Subcutaneous abdominal adipose tissue (tissue), 5 donors: ENCODE measurements at regions not wholly inside any gene's neighbourhood (a gene's known extent, or its start where the extent isn't known, plus 50 kb on each side); places are given as distances from the start of the nearest gene placed in this dataset.

ENCODE experiments used
- H3K27ac ChIP-seq: one replicate; pipeline ENCODE4 v1.7.0; 2013; ENCODE audit warnings: low read depth, mild to moderate bottlenecking, inconsistent platforms, low read length, moderate library complexity
- H3K27me3 ChIP-seq, 5 donors: one replicate each; pipeline ENCODE4 v1.7.0; 2013; ENCODE audit warnings: low read length in 5 of 5, inconsistent platforms in 1 of 5; ENCODE audit not compliant: control insufficient read depth in 5 of 5, insufficient read depth in 4 of 5
- H3K36me3 ChIP-seq, 5 donors: one replicate each; pipeline ENCODE4 v1.7.0; 2013; ENCODE audit warnings: low read length in 5 of 5; ENCODE audit not compliant: control insufficient read depth in 5 of 5, insufficient read depth in 5 of 5
- H3K4me1 ChIP-seq, 5 donors: one replicate each; pipeline ENCODE4 v1.7.0; 2013; ENCODE audit warnings: low read length in 5 of 5, mild to moderate bottlenecking in 3 of 5, moderate library complexity in 1 of 5; ENCODE audit not compliant: control insufficient read depth in 5 of 5, insufficient read depth in 5 of 5
- H3K4me3 ChIP-seq, 5 donors: one replicate each; pipeline ENCODE4 v1.7.0; 2013; ENCODE audit warnings: low read length in 5 of 5, low read depth in 1 of 5
- H3K9ac ChIP-seq, 5 donors: one replicate each; pipeline ENCODE4 v1.7.0; 2013; ENCODE audit warnings: low read length in 5 of 5, mild to moderate bottlenecking in 4 of 5, moderate library complexity in 3 of 5
- H3K9me3 ChIP-seq, 5 donors: one replicate each; pipeline ENCODE4 v1.7.0; 2013; ENCODE audit warnings: low read length in 5 of 5; ENCODE audit not compliant: control insufficient read depth in 5 of 5
- donor health status: healthy.
- donor health status: healthy.
- donor health status: healthy.
- donor health status: healthy.
- donor health status: healthy.

DNA sequence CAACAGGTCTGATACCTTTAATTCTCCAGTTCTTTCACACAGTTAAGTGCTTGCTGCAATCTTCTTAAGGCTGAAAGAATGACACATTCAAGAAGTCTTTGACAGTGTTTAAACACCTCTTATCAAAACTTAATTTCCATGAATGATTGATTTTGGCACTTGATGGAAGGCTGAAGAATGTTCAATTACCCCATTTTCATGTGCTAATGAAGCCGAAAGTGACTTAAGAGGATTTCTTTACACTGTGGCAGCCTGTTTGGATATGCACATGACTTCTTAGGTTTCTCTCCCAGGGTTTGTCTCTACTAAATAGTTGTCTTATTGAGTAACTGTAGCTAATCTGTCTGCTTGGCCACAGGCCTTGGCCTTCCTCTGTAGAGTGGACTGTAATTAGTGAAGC, 81.1 kb upstream of the PRDM1 start:
- no peak overlapping the region for H3K9ac ChIP-seq
- H3K4me1 ChIP-seq = no peaks in the 10 kb centered on the region
- H3K36me3 ChIP-seq = no peaks in the 10 kb centered on the region
- H3K27me3 ChIP-seq = no peaks in the 10 kb centered on the region
- H3K9me3 ChIP-seq = no peaks in the 10 kb centered on the region
- H3K27ac ChIP-seq = no peak overlapping the region
- H3K4me3 ChIP-seq = no peak overlapping the region

DNA sequence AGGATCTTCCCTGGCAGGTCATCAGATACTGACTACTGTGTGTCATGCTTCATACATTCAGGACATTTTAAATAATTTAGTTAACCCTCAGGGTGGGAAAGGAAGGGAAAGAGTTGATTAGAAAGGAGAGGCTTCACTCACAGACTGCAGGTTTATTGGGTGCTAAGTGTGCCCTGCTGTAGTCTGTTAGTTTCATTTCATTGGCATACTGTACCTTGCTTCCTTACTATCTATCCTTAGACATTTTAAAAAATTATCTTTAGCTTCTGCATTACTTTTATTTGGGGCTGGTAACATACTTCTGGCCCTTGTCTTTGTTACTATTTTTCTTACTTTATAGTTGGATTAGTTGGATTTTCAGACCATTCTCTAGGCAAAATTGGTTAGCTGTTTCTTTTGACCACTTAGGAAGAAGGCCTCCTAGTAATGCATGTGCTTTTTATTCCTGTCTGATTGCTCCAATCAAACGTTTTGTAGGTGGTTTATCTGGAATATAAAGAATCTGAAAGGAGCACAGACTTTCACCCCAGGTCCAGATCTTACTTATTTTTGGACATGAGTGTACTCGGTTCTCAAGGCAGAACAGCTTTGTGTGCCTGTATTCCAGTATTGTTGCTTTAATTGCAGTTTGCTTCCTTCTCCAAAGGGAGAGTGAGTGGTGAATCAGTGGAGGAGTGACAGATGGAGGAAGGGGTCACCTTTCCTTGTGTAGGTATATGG, 82.7 kb upstream of the PRDM1 start:
- peaks cover 0 to 2% (median 0%) of the 10 kb centered on the region in 5 donors for H3K27me3 ChIP-seq

DNA sequence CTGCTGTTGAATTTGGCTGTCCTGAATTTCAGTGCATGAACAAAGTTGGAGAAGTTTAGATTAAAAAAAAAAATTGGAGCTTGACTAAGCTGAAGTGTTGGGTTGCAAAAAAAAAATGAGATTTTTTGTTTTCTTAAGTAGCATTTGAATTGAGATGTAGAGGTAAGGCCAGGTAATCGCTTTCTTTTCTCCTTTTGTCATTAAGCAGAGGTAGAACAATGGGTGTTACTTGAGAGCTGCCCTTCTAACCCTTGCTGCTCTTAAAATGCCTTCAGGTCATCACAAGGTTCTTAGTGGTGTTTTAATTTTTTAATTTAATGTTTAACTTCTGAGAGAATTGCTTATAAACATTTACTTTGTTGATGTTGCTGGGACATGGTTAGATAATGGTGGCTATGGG, 84.1 kb upstream of the PRDM1 start:
- Histone ChIP-seq H3K27ac (no peak overlapping the region), H3K27me3 (peaks cover 0 to 2% (median 0%) of the 10 kb centered on the region in 5 donors), H3K36me3 (no peaks in the 10 kb centered on the region), H3K9ac (no peak overlapping the region), H3K4me3 (no peak overlapping the region), H3K4me1 (no peaks in the 10 kb centered on the region), H3K9me3 (no peaks in the 10 kb centered on the region)

More for the DNA sequence above, 82.7 kb upstream of the PRDM1 start:
- Histone ChIP-seq H3K9me3 (no peaks in the 10 kb centered on the region), H3K4me1 (no peaks in the 10 kb centered on the region), H3K9ac (no peak overlapping the region), H3K27ac (no peak overlapping the region), H3K4me3 (no peak overlapping the region), H3K36me3 (no peaks in the 10 kb centered on the region)

DNA sequence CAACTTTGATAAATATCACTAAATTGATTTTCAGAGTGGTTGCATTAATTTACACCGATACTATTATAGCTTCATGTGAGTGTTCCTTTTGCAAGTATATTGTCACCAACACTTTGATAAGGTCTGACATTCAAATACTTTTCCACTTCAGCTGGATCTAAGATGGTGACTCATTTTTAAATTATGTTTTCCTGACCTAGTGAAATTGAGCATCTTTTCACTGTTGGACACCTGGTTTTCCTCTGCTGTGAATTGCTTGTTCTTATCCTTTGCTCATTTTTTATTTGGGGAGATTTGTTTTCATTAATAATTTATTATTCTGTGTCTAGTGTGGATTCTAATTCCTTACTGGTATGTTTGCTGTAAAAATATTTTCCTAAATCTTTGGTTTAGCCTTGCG, 85.2 kb upstream of the PRDM1 start:
- no peak overlapping the region for H3K4me3 ChIP-seq
- no peaks in the 10 kb centered on the region for H3K36me3 ChIP-seq
- H3K4me1 ChIP-seq = no peaks in the 10 kb centered on the region
- peaks cover 0 to 6% (median 0%) of the 10 kb centered on the region in 5 donors for H3K27me3 ChIP-seq
- H3K9ac ChIP-seq = no peak overlapping the region
- no peak overlapping the region for H3K27ac ChIP-seq
- no peaks in the 10 kb centered on the region for H3K9me3 ChIP-seq

DNA sequence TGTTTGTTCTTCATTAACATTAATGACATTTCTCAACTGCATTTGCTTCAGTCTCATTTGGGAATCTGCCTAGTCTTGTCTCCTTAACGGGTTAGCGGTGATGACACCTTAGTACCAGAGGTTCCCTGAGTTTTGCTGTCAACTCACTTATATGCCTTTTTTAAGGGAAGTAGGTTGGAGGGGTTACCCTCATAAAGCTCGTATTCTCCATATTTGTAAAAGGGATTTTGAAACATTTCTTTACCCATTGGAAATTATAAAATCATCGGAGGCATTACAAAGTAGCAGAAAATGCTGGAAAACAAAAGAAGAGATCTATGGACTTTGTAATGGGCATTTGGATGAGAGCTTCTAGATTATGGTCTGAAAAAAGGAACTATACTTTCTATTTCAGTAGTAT, 88.7 kb upstream of the PRDM1 start:
- Histone ChIP-seq H3K9ac (no peak overlapping the region), H3K27me3 (peaks cover 0 to 12% (median 3%) of the 10 kb centered on the region in 5 donors), H3K27ac (no peak overlapping the region), H3K9me3 (no peaks in the 10 kb centered on the region), H3K36me3 (no peaks in the 10 kb centered on the region), H3K4me1 (peaks cover 2 to 28% (median 22%) of the 10 kb centered on the region in 5 donors), H3K4me3 (no peak overlapping the region)

DNA sequence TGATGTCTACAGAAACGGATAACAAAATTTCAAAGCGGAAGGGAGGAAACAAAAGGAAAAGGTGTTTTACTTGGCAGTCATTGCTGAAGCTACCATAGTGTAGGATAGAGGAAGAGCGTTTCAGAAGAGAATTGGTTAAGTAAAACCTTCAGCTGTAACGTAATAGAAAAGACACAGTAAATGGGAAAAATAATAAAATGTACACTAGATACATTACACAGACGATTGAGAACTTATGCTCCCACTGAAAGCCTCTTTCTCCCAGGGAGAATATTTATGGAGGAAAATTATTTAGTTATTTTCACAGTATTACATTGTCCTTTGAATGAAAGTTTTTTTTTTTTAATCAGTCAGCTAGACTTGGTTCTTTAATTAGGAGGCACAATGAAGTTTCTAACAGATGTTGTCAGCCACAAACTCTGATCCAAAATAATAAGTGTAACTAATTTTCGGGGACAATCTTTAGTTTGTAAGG, 90.7 kb upstream of the PRDM1 start:
- H3K36me3 ChIP-seq = no peaks in the 10 kb centered on the region
- peak overlapping the region; percentile 83 for H3K27ac ChIP-seq
- peak overlapping the region in 4 of 5 donors; percentile 5 to 76 (median 63) for H3K9ac ChIP-seq
- H3K4me1 ChIP-seq = peaks cover 2 to 38% (median 29%) of the 10 kb centered on the region in 5 donors
- H3K27me3 ChIP-seq = peaks cover 0 to 12% (median 4%) of the 10 kb centered on the region in 5 donors
- peak overlapping the region; percentile 64 to 94 (median 82) for H3K4me3 ChIP-seq
- no peaks in the 10 kb centered on the region for H3K9me3 ChIP-seq

DNA sequence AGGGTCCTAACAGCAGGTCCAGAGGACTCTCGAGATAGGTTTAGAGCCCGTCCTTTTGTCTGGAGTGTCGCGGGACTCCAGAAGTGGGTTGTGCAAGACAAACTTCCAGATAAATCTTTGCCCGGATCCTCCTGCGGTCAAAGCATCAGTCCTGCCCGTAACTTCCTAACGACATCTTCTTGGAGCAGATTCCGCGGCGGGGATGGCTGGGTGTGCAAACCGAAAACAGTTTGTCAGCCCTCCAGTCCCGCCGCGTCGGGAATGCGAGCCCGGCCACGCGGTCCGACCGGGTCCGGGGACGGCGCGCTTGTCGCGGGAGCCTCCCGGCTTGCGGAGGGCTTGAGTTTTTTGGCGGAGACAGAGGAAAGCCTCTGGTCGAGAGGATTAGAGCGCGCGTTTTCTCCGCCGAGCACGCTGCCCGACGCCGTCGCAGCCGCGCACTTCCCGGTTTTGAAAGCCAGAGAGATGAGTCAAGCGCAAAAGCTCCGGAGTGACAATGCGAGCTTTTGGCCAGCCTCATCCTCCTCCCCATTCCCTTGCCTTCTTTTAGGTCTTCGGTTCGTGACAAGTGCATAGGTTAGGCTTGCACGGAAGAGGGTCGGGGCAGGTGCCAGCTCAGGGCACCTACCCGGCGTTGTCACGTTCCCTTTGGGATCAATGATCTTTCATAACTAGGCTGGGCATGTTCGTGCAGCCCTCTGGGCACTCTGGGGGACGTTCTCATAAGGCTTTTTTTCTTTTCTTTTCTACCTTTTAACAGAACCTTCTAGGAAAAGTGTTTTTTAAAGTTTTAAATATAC, 91.3 kb upstream of the PRDM1 start:
- Histone ChIP-seq H3K4me3 (peak overlapping the region; percentile 64 to 94 (median 82)), H3K4me1 (peaks cover 2 to 38% (median 29%) of the 10 kb centered on the region in 5 donors), H3K27me3 (peaks cover 0 to 12% (median 4%) of the 10 kb centered on the region in 5 donors), H3K27ac (peak overlapping the region; percentile 83), H3K9ac (peak overlapping the region; percentile 5 to 76 (median 73)), H3K9me3 (no peaks in the 10 kb centered on the region), H3K36me3 (no peaks in the 10 kb centered on the region)

DNA sequence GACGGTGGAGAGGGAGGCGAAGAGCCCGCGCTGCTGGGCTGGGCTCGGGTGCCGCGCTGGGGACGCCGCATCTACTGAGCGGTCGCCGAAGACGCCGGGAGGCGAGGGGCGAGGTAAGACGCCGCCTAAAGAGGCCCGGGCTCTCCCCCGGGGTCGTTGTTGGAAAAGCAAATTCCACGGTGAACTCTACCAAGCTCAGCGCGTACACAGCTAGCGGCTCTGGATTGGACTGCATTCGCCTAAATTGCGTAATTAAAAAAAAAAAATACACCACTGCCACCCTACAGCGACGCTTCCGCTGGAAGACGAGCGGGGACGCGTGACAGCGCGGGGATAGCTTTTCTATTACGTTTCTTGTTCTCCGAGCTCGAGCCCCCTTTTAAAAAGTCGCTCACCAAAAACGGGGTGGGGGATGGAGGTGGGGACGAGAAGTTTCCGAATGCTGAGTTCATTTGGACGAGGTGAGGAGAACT, 92.0 kb upstream of the PRDM1 start:
- Histone ChIP-seq H3K36me3 (no peaks in the 10 kb centered on the region), H3K9ac (peak overlapping the region in 4 of 5 donors; percentile 53 to 76 (median 73)), H3K4me1 (peaks cover 2 to 38% (median 29%) of the 10 kb centered on the region in 5 donors), H3K4me3 (peak overlapping the region; percentile 64 to 94 (median 81)), H3K9me3 (no peaks in the 10 kb centered on the region), H3K27ac (peak overlapping the region; percentile 83), H3K27me3 (peaks cover 0 to 13% (median 4%) of the 10 kb centered on the region in 5 donors)

DNA sequence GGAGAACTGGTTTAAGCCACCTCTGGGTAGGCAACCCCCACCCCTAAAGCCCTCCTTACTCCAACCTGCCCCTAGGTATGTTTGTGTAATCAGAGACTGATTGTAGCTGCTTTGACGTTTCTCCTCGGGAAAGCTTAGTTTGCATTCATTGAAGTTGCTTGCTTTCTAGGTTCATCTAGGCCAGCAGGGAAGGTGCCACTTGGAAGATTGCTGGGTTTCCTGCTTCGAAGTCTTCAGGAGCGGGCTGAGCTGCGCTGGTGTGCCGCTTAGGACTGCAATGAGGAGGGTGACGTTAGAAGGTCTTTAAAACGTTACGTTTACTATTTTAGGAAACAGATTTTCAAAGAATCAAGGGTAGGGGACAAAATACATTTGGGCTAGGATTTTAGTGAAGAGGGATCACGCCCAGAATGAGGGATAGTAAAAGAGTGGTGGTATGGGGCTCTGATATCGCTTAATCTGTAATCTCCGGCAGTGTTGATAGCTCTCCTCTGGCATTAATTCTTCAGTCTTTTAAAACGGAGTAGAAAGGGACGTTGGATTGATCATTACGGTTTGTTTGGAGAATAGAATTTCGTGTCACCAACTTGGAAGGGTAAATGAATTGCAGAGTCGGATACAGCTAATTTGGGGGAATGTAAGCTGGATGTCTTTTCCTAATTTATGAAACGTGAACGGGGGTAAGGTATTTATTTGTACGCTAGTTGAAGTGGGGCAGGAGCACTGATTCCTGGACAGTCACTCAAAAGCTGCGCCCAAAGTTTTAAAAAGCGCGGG, 92.6 kb upstream of the PRDM1 start:
- Histone ChIP-seq H3K27ac (peak overlapping the region; percentile 83), H3K4me1 (peaks cover 2 to 38% (median 29%) of the 10 kb centered on the region in 5 donors), H3K4me3 (peak overlapping the region; percentile 59 to 94 (median 81)), H3K9ac (peak overlapping the region in 3 of 5 donors; percentile 53 to 76 (median 73)), H3K9me3 (no peaks in the 10 kb centered on the region), H3K27me3 (peaks cover 0 to 13% (median 4%) of the 10 kb centered on the region in 5 donors), H3K36me3 (no peaks in the 10 kb centered on the region)
